ENCODE measurements at regions not wholly inside any gene's neighbourhood (a gene's known extent, or its start where the extent isn't known, plus 50 kb on each side); places are given as distances from the start of the nearest gene placed in this dataset.

DNA sequence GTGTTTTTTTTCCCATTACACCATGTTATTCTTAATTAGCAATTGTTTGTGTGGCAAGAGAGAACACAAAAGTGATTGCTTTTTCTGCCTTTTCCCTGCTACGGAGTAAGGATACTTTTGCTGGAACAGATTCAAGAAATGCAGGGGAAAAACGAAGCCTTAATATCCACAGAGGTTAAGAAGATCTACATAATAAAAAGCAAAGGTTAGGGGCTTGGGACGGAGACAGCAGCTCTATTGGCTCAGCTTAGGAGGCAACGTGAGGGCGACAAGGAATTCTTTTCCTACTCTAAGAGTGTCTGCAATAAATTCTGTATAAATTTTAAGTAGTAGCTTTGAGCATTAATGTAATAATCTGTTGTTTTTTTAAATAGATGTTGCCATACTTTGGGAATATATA, 693.3 kb downstream of the DTWD2 start:
- Mint-ChIP-seq H3K27ac (no peak overlapping the region), H3K9me3 (no peaks in the 10 kb centered on the region), H3K36me3 (ENCODE audit: low read depth) (no peaks in the 10 kb centered on the region), H3K4me1 (peaks cover 19% of the 10 kb centered on the region), H3K4me3 (peak overlapping the region; percentile 29; the same call in 2 of the 3 replicates), H3K27me3 (ENCODE audit: insufficient read depth, low read depth, poor library complexity) (no peaks in the 10 kb centered on the region)
- H3K4me3 ChIP-seq: no peak overlapping the region; the same call in 1 of the 2 replicates
- 0 out of 2 replicates have a peak, but pooled peaks cover 5% of the 10 kb centered on the region for H3K9me2 ChIP-seq (ENCODE audit: insufficient read depth)
- H3F3A ChIP-seq (replicated peaks; ENCODE audit: low read depth): no peaks in the 10 kb centered on the region
- no peaks in the 10 kb centered on the region for H3K36me3 ChIP-seq (ENCODE audit: insufficient read depth)
- H3K27me3 ChIP-seq (ENCODE audit: insufficient read depth): no peaks in the 10 kb centered on the region
- no peaks in the 10 kb centered on the region for H3K79me2 ChIP-seq (replicated peaks; ENCODE audit: insufficient read depth)
- ATAC-seq (peak; percentile 81), DNase-seq (ENCODE audit: low spot score) (peak; percentile 56)
- peak overlapping the region; percentile 46; the same call in 1 of the 2 replicates for H3K4me2 ChIP-seq
- no peak overlapping the region for H3K27ac ChIP-seq (ENCODE audit: low read depth)
- no peaks in the 10 kb centered on the region for H4K20me1 ChIP-seq (replicated peaks; ENCODE audit: insufficient read depth)
- H3K4me1 ChIP-seq (ENCODE audit: insufficient read depth): peaks cover 3% of the 10 kb centered on the region
- no peak for TF ChIP-seq POLR2AphosphoS5 (IDR thresholded peaks at IDR 0.05; ENCODE audit: low read depth)
- TF ChIP-seq JUNB (IDR thresholded peaks at IDR 0.05; ENCODE audit: unreplicated experiment): no peak
- TF ChIP-seq, protein P1, sequence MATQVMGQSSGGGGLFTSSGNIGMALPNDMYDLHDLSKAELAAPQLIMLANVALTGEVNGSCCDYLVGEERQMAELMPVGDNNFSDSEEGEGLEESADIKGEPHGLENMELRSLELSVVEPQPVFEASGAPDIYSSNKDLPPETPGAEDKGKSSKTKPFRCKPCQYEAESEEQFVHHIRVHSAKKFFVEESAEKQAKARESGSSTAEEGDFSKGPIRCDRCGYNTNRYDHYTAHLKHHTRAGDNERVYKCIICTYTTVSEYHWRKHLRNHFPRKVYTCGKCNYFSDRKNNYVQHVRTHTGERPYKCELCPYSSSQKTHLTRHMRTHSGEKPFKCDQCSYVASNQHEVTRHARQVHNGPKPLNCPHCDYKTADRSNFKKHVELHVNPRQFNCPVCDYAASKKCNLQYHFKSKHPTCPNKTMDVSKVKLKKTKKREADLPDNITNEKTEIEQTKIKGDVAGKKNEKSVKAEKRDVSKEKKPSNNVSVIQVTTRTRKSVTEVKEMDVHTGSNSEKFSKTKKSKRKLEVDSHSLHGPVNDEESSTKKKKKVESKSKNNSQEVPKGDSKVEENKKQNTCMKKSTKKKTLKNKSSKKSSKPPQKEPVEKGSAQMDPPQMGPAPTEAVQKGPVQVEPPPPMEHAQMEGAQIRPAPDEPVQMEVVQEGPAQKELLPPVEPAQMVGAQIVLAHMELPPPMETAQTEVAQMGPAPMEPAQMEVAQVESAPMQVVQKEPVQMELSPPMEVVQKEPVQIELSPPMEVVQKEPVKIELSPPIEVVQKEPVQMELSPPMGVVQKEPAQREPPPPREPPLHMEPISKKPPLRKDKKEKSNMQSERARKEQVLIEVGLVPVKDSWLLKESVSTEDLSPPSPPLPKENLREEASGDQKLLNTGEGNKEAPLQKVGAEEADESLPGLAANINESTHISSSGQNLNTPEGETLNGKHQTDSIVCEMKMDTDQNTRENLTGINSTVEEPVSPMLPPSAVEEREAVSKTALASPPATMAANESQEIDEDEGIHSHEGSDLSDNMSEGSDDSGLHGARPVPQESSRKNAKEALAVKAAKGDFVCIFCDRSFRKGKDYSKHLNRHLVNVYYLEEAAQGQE (IDR thresholded peaks at IDR 0.05; ENCODE audit: unreplicated experiment): no peak
- no peak overlapping the region for H2AFZ ChIP-seq

- H3K36me3 ChIP-seq (ENCODE audit: insufficient read depth): no peaks in the 10 kb centered on the region
- DNase-seq (ENCODE audit: low spot score) (peak; percentile 6), ATAC-seq (no peak)
- H3K27ac ChIP-seq (ENCODE audit: low read depth): no peak overlapping the region
- no peaks in the 10 kb centered on the region for H3F3A ChIP-seq (replicated peaks; ENCODE audit: low read depth)
- H3K4me2 ChIP-seq: no peak overlapping the region
- no peak for TF ChIP-seq ZNF114 (CRISPR knock-in tag; IDR thresholded peaks at IDR 0.05)
- TF ChIP-seq NANOG (IDR thresholded peaks at IDR 0.05; ENCODE audit: borderline replicate concordance): no peak
- no peak for TF ChIP-seq STAT1 (IDR thresholded peaks at IDR 0.05; ENCODE audit: unreplicated experiment)
- no peak for TF ChIP-seq CREB1 (CRISPR knock-in tag; IDR thresholded peaks at IDR 0.05; ENCODE audit: low read depth)
- no peak for TF ChIP-seq CTCF (conservative IDR thresholded peaks at IDR 0.05; ENCODE audit: low read depth in 2 of 2)
- TF ChIP-seq, protein P1 (IDR thresholded peaks at IDR 0.05; ENCODE audit: unreplicated experiment): no peak
- no peak for TF ChIP-seq EZH2phosphoT487 (IDR thresholded peaks at IDR 0.05; ENCODE audit: unreplicated experiment)
- no peaks in the 10 kb centered on the region for H3K36me3 Mint-ChIP-seq (ENCODE audit: low read depth)
- H3K4me1 Mint-ChIP-seq: peaks cover 19% of the 10 kb centered on the region
- H3K79me2 ChIP-seq (replicated peaks; ENCODE audit: insufficient read depth): no peaks in the 10 kb centered on the region
- no peaks in the 10 kb centered on the region for H3K27me3 Mint-ChIP-seq (ENCODE audit: insufficient read depth, low read depth, poor library complexity)
- no peak overlapping the region for H3K4me3 Mint-ChIP-seq
- H3K4me1 ChIP-seq (ENCODE audit: insufficient read depth): peaks cover 3% of the 10 kb centered on the region
- H3K9me2 ChIP-seq (ENCODE audit: insufficient read depth): 0 out of 2 replicates have a peak, but pooled peaks cover 5% of the 10 kb centered on the region
- H3K27me3 ChIP-seq (ENCODE audit: insufficient read depth): no peaks in the 10 kb centered on the region
- H4K20me1 ChIP-seq (replicated peaks; ENCODE audit: insufficient read depth): no peaks in the 10 kb centered on the region
- no peak overlapping the region for H2AFZ ChIP-seq
- no peak overlapping the region for H3K4me3 ChIP-seq
- H3K27ac Mint-ChIP-seq: no peak overlapping the region
- H3K9me3 Mint-ChIP-seq: no peaks in the 10 kb centered on the region
Measured at GRCh38 chr5:118293378-118293777, 695.0 kb downstream of the DTWD2 start.

Data from GM23338 (cell line).